T1000 (cell line): ENCODE measurements at regions not wholly inside any gene's neighbourhood (a gene's known extent, or its start where the extent isn't known, plus 50 kb on each side); places are given as distances from the start of the nearest gene placed in this dataset.
"Not testable (repeated sequence)": the region's sequence is repeated elsewhere in the genome, so short reads cannot be mapped to it uniquely, and the experiment has no call there.

Experiments
- DNase-seq: peaks from one replicate; lab custom pipeline; 2025; ENCODE audit warnings: mixed read lengths; lab: John Stamatoyannopoulos, UW

GRCh38 chr6:153984811-153985210 is 54.2 kb upstream of the OPRM1 start:
- no peak for DNase-seq

GRCh38 chr6:153980171-153980570 is 58.9 kb upstream of the OPRM1 start:
- no peak for DNase-seq

- not testable (repeated sequence) for DNase-seq
Observed at GRCh38 chr6:153978911-153979548, 60.0 kb upstream of the OPRM1 start.

GRCh38 chr6:153976921-153977693 is 61.9 kb upstream of the OPRM1 start:
- no peak for DNase-seq

- no peak for DNase-seq
Observed at GRCh38 chr6:153966001-153966400, 73.0 kb upstream of the OPRM1 start.

- DNase-seq: no peak
Observed at GRCh38 chr6:153963352-153963751, 75.7 kb upstream of the OPRM1 start.

- DNase-seq: no peak
Observed at GRCh38 chr6:153962555-153962954, 76.5 kb upstream of the OPRM1 start.

- DNase-seq: no peak
Observed at GRCh38 chr6:153960741-153961140, 78.3 kb upstream of the OPRM1 start.

GRCh38 chr6:153960281-153960680 is 78.8 kb upstream of the OPRM1 start:
- DNase-seq: no peak

- no peak for DNase-seq
Observed at GRCh38 chr6:153959276-153959675, 79.8 kb upstream of the OPRM1 start.

GRCh38 chr6:153958860-153959259 is 80.2 kb upstream of the OPRM1 start:
- no peak for DNase-seq

- no peak for DNase-seq
Observed at GRCh38 chr6:153957394-153957793, 81.6 kb upstream of the OPRM1 start.

GRCh38 chr6:153956808-153957207 is 82.2 kb upstream of the OPRM1 start:
- no peak for DNase-seq

- no peak for DNase-seq
Observed at GRCh38 chr6:153949616-153950015, 89.4 kb upstream of the OPRM1 start.

- no peak for DNase-seq
Observed at GRCh38 chr6:153947808-153948447, 91.1 kb upstream of the OPRM1 start.

- no peak for DNase-seq
Observed at GRCh38 chr6:153944201-153944600, 94.8 kb upstream of the OPRM1 start.

- DNase-seq: no peak
Observed at GRCh38 chr6:153942361-153942760, 96.7 kb upstream of the OPRM1 start.

- DNase-seq: no peak
Observed at GRCh38 chr6:153941768-153942167, 97.3 kb upstream of the OPRM1 start.

- no peak for DNase-seq
Observed at GRCh38 chr6:153938876-153939275, 100.2 kb upstream of the OPRM1 start.

- no peak for DNase-seq
Observed at GRCh38 chr6:153931431-153931830, 107.6 kb upstream of the OPRM1 start.

- no peak for DNase-seq
Observed at GRCh38 chr6:153927867-153928266, 111.2 kb upstream of the OPRM1 start.

GRCh38 chr6:153898360-153899059 is 140.5 kb upstream of the OPRM1 start:
- no peak for DNase-seq

- no peak for DNase-seq
Observed at GRCh38 chr6:153882411-153882810, 156.6 kb upstream of the OPRM1 start.
